Osteoblast (primary cell): ENCODE measurements at regions not wholly inside any gene's neighbourhood (a gene's known extent, or its start where the extent isn't known, plus 50 kb on each side); places are given as distances from the start of the nearest gene placed in this dataset.
A peak's percentile ranks its signal among the peaks of the same experiment; 100 is the strongest.

Experiments
- DNase-seq: peaks from one replicate; pipeline ENCODE4 v3.0.0; 2011; ENCODE audit warnings: low spot score, mixed read lengths; ENCODE audit not compliant: insufficient read length; ENCODE audit errors: missing footprints
- H2AFZ ChIP-seq: 2 replicates; pipeline ENCODE4 v1.6.0; 2011; ENCODE audit warnings: mild to moderate bottlenecking, low read length
- H3K27ac ChIP-seq: 2 replicates; pipeline ENCODE4 v1.5.1; 2011; ENCODE audit warnings: mild to moderate bottlenecking, low read depth, low read length, moderate library complexity
- H3K27me3 ChIP-seq: 2 replicates; pipeline ENCODE4 v1.6.0; 2012; ENCODE audit warnings: mild to moderate bottlenecking, control low read depth, inconsistent platforms, low read length, moderate library complexity; ENCODE audit not compliant: insufficient read depth
- H3K36me3 ChIP-seq: 2 replicates; pipeline ENCODE4 v1.5.1; 2011; ENCODE audit warnings: mild to moderate bottlenecking, low read length, control low read depth, moderate library complexity; ENCODE audit not compliant: insufficient read depth
- H3K4me1 ChIP-seq: 2 replicates; pipeline ENCODE4 v1.5.1; 2011; ENCODE audit warnings: mild to moderate bottlenecking, low read length, control low read depth, moderate library complexity; ENCODE audit not compliant: insufficient read depth
- H3K4me2 ChIP-seq: 2 replicates; pipeline ENCODE4 v1.6.0; 2011; ENCODE audit warnings: mild to moderate bottlenecking, low read length; ENCODE audit not compliant: insufficient read depth
- H3K4me3 ChIP-seq: fragments of 200-600 bp; sonication (generic); 3 replicates; pipeline ENCODE4 v1.5.1; 2012; ENCODE audit warnings: mild to moderate bottlenecking, low read length, inconsistent platforms; ENCODE audit not compliant: insufficient read depth
- H3K79me2 ChIP-seq: 2 replicates; pipeline ENCODE4 v1.6.0; 2012; ENCODE audit warnings: mild to moderate bottlenecking, low read length, control low read depth, inconsistent platforms; ENCODE audit not compliant: insufficient read depth
- H3K9me3 ChIP-seq: 2 replicates; pipeline ENCODE4 v1.5.1; 2011; ENCODE audit warnings: low read depth, low read length, control low read depth
- H4K20me1 ChIP-seq: 2 replicates; pipeline ENCODE4 v1.6.0; 2012; ENCODE audit warnings: mild to moderate bottlenecking, low read length, control low read depth; ENCODE audit not compliant: insufficient read depth
- TF ChIP-seq, protein P1 (sequence below): IDR thresholded peaks from 2 replicates; pipeline ENCODE4 v1.5.1; 2011; ENCODE audit warnings: mild to moderate bottlenecking, low read depth, low read length, moderate library complexity; ENCODE audit errors: extremely low read depth

DNA sequence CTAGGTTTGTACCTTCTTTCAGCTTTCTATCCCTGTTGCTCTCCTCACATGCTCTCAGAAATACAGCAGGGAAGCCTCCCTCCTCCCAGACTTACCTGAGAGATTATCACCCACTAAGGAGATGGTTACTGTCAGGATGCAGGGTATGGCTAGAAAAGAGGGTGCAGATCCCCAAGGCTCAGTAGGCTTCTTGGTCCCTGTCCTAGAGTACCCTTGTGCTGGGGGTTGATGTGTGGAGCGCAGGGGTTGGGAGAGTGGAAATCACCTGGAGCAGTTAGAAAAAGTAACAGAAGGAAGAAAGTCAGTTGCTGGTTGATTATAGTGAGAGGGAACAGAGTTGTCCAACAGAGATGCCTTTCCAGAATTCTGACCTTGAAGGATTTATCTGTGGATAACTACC, 80.2 kb downstream of the CNGA2 start:
- TF ChIP-seq, protein P1, sequence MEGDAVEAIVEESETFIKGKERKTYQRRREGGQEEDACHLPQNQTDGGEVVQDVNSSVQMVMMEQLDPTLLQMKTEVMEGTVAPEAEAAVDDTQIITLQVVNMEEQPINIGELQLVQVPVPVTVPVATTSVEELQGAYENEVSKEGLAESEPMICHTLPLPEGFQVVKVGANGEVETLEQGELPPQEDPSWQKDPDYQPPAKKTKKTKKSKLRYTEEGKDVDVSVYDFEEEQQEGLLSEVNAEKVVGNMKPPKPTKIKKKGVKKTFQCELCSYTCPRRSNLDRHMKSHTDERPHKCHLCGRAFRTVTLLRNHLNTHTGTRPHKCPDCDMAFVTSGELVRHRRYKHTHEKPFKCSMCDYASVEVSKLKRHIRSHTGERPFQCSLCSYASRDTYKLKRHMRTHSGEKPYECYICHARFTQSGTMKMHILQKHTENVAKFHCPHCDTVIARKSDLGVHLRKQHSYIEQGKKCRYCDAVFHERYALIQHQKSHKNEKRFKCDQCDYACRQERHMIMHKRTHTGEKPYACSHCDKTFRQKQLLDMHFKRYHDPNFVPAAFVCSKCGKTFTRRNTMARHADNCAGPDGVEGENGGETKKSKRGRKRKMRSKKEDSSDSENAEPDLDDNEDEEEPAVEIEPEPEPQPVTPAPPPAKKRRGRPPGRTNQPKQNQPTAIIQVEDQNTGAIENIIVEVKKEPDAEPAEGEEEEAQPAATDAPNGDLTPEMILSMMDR: no peak
- Histone ChIP-seq H3K27ac (no peak overlapping the region), H3K27me3 (no peaks in the 10 kb centered on the region), H3K9me3 (no peaks in the 10 kb centered on the region), H2AFZ (no peak overlapping the region), H3K4me2 (no peak overlapping the region), H3K36me3 (no peaks in the 10 kb centered on the region), H4K20me1 (no peaks in the 10 kb centered on the region), H3K79me2 (no peaks in the 10 kb centered on the region), H3K4me3 (no peak overlapping the region), H3K4me1 (peaks cover 16% of the 10 kb centered on the region)
- no peak for DNase-seq

DNA sequence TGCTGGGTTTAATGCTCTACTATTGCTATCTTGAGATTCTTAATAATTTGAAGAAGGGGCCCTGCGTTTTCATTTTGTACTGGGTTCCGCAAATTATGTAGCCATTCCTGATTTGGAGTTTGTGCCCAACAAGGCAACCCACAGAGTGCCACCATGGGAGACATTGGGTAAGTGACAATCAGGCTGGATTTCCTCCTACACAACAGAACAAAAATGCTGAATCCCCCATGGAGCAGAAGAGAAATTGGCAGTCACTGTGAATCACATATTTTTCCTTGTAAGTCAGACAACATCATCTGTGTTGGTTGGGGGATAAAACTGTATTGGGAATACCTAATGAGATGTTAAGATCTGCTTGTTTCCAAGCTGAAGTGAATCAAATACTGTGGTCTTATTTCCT, 80.9 kb downstream of the CNGA2 start:
- Histone ChIP-seq H3K4me2 (peak overlapping the region; percentile 27), H3K36me3 (no peaks in the 10 kb centered on the region), H2AFZ (no peak overlapping the region), H3K79me2 (no peaks in the 10 kb centered on the region), H3K27ac (no peak overlapping the region), H4K20me1 (no peaks in the 10 kb centered on the region), H3K4me1 (peaks cover 16% of the 10 kb centered on the region), H3K9me3 (no peaks in the 10 kb centered on the region), H3K4me3 (no peak overlapping the region), H3K27me3 (no peaks in the 10 kb centered on the region)
- DNase-seq: no peak
- TF ChIP-seq, protein P1: no peak

DNA sequence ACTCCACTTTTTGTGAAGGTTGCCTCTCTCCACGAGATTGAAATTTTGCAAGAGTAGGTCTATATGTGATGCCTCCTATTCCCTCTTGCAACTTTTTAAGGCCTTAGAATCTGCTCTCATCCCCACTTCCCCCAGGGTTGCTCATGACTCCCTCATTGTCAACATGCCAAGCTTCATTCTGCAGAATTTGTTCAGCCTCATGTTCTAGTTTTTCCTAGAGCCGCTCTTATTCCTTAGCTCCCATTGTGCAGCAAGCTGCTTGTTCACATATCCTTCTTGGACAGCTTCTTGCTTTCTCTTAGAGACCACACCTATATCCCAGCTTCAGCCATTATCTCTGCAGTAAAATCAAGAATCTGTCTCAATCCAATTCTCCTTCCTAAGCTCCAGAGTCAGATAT, 82.4 kb downstream of the CNGA2 start:
- Histone ChIP-seq H4K20me1 (no peaks in the 10 kb centered on the region), H3K27ac (no peak overlapping the region), H3K79me2 (no peaks in the 10 kb centered on the region), H2AFZ (no peak overlapping the region), H3K4me2 (no peak overlapping the region), H3K27me3 (no peaks in the 10 kb centered on the region), H3K36me3 (no peaks in the 10 kb centered on the region), H3K4me1 (peaks cover 16% of the 10 kb centered on the region), H3K4me3 (no peak overlapping the region), H3K9me3 (no peaks in the 10 kb centered on the region)
- peak; percentile 59 for DNase-seq
- TF ChIP-seq, protein P1: no peak

DNA sequence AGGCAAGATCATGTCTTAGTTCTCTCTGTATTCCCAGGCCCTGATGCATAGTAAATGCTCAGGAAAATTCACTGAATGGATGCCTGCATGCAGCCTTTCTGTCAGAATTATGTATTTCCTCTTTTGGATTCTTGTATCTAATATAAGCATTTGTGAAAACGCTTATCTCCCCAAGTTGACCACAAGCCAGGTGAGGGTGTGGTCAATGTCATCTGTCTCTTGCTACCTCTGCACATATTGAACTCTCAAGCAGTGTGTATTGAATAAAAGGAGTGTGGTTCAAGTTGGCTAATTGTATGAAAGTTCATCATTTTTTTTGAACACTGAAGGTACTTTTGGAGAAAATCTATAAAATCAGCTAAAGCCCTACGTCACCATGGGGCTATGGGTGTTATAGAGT, 84.3 kb downstream of the CNGA2 start:
- H3K4me1 ChIP-seq: peaks cover 16% of the 10 kb centered on the region
- no peaks in the 10 kb centered on the region for H4K20me1 ChIP-seq
- no peaks in the 10 kb centered on the region for H3K27me3 ChIP-seq
- no peak for DNase-seq
- H3K4me2 ChIP-seq: no peak overlapping the region
- TF ChIP-seq, protein P1: no peak
- no peak overlapping the region for H3K27ac ChIP-seq
- no peak overlapping the region for H3K4me3 ChIP-seq
- H3K9me3 ChIP-seq: no peaks in the 10 kb centered on the region
- H2AFZ ChIP-seq: no peak overlapping the region
- no peaks in the 10 kb centered on the region for H3K79me2 ChIP-seq
- H3K36me3 ChIP-seq: no peaks in the 10 kb centered on the region
